Tibial nerve (tissue), 3 donors: ENCODE measurements at regions not wholly inside any gene's neighbourhood (a gene's known extent, or its start where the extent isn't known, plus 50 kb on each side); places are given as distances from the start of the nearest gene placed in this dataset.

ENCODE experiments used
- CTCF ChIP-seq, 5 experiments: fragments of 200-600 bp in 3 of 5; fragments of 450-650 bp in 2 of 5; sonication (generic) in 3 of 5; IDR thresholded peaks; one replicate each; pipeline ENCODE4 v1.5.1; 2016 to 2019; ENCODE audit warnings: antibody characterized with exemption in 5 of 5, mild to moderate bottlenecking in 3 of 5, moderate library complexity in 2 of 5
- POLR2A ChIP-seq, 2 donors: fragments of 450-650 bp; IDR thresholded peaks; one replicate each; pipeline ENCODE4 v1.6.1; 2017; ENCODE audit warnings: antibody characterized with exemption in 2 of 2, mild to moderate bottlenecking in 2 of 2, moderate library complexity in 2 of 2

GRCh38 chr6:134599079-134599478 lies 281.2 kb upstream of the SGK1 start:
- no peak for TF ChIP-seq CTCF (IDR thresholded peaks at IDR 0.05)
- no peak for TF ChIP-seq POLR2A (IDR thresholded peaks at IDR 0.05)
